ENCODE measurements at regions not wholly inside any gene's neighbourhood (a gene's known extent, or its start where the extent isn't known, plus 50 kb on each side); places are given as distances from the start of the nearest gene placed in this dataset.

DNA sequence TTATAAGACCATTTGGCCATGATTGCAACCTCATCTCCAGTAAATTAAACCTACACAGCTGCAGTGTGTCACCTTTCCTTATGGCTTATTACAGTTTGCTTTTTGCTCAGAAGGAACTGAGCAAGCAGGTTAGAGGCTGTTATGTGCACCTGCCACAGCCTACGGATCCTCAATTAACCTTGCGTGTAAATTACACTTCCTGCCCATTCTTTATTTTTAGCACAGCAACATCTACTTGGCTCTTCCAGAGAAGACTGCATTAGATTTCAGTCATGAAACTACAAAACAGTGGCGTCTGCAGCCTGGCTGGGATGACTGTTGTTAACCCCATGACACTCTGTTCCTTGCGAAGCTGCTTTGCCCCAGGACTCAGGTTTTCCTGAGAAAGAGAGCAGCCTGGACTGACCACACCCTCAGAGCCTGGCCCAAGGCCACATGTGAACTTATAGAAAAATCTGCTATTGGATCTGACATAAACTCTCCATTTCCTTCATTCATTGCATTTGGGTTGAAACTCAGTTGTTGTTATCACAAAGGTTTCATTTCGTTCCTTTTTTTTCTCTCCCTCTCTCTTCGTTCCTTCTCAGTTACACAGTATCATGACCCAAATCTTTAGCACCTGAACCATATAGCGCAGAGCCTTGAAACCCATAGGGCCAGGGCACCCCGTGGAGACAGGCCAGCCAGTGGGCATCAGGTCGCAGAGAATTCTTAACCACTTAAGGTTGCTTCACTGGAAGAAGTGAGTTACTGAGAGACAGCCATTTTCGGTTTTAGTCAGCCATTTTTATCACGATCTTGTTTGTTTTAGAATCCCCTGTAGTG lies 138.6 kb downstream of the PALM2AKAP2 start:
- TF ChIP-seq, protein P1, sequence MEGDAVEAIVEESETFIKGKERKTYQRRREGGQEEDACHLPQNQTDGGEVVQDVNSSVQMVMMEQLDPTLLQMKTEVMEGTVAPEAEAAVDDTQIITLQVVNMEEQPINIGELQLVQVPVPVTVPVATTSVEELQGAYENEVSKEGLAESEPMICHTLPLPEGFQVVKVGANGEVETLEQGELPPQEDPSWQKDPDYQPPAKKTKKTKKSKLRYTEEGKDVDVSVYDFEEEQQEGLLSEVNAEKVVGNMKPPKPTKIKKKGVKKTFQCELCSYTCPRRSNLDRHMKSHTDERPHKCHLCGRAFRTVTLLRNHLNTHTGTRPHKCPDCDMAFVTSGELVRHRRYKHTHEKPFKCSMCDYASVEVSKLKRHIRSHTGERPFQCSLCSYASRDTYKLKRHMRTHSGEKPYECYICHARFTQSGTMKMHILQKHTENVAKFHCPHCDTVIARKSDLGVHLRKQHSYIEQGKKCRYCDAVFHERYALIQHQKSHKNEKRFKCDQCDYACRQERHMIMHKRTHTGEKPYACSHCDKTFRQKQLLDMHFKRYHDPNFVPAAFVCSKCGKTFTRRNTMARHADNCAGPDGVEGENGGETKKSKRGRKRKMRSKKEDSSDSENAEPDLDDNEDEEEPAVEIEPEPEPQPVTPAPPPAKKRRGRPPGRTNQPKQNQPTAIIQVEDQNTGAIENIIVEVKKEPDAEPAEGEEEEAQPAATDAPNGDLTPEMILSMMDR (conservative IDR thresholded peaks at IDR 0.05; ENCODE audit: low read depth, low read length), result no peak
- no peak for DNase-seq (ENCODE audit: low read depth)
- H3K4me3 ChIP-seq (ENCODE audit: low read length), result no peak overlapping the region

DNA sequence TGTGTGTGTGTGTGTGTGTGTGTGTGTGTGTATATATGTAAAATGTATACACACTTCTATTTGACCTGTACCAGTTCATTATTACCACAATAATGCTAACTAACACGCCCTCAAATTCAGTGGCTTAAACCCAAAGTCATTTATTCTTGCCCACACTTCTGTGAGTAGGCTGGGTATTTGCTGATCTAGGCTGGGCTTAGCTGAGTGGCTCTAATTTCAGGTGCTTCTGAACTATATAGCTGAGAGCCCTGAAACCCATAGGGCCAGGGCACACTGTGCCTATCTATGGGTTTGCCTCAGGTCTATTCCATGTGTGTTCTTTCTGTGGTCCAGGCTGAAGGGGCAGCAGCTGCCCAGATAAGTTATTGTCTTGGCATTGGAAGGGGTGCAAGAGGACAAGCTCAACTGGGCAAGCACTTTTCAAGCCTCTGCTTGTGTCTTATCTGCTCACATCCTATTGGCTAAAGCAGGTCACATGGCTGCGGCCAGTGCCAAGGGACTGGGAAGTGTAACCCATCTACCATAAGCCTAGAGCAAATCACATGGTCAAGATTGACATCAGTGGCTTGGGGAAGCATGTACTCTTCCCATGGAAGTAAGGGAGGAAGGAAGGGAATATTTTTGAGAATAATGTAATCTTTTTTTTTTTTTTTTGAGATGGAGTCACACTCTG lies 139.9 kb downstream of the PALM2AKAP2 start:
- DNase-seq (ENCODE audit: low read depth), result no peak
- TF ChIP-seq, protein P1 (conservative IDR thresholded peaks at IDR 0.05; ENCODE audit: low read depth, low read length), result no peak
- H3K4me3 ChIP-seq (ENCODE audit: low read length), result no peak overlapping the region

DNA sequence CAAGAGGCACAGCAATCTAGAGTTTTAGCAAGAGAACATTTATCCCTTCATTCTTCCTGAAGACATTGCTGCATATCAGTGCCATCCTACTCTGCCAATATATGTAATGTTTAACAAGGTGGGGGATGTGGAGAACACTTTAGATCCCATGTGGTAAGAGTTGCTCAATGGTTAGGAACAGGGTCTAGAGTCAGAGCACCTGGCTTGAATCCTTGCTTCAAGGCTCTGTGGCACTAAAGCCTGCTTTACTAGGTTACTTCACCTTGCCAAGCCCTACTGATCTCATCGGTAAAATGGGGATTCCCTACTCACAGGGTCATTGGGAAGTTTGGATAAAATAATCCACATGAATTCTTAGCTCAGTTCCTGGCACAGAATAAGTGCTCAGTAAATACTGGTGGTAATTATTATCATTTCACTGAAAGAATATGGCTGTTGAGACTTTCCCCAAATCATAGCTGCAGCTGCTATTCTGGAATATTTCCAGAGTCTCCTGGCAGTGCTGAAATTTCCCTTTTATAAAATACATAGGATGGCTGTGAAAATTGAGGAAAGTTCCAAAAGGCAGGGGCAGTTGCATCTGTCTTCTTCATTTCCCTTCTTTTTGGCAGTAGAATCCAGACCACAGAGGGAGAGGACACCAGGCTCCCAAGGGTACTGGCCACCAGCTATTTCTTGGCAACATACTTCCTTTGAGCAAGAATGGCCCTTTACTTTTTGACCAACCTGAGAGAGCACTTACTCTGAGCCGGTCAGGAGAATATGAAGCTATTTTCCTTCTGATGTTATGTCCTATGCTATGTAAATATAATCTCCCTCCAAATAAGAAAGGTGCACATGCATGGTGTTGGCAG lies 142.8 kb downstream of the PALM2AKAP2 start:
- TF ChIP-seq, protein P1 (conservative IDR thresholded peaks at IDR 0.05; ENCODE audit: low read depth, low read length), result no peak
- DNase-seq (ENCODE audit: low read depth), result no peak
- H3K4me3 ChIP-seq (ENCODE audit: low read length), result no peak overlapping the region

DNA sequence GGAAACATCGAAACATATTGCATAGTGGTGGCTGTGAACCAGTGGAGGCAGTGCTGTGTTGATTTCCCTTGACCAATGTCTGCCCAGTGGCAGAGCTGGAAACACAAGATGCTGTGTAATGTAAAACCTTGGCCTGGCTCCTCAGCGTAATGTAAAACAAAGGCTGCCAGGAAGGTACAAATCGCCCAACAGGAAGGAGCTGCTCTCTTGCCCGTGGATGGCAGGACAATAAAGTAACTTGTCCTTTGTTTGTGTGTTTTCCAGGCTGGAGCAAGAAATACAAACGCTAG lies 143.4 kb downstream of the PALM2AKAP2 start:
- no peak for DNase-seq (ENCODE audit: low read depth)
- H3K4me3 ChIP-seq (ENCODE audit: low read length), result no peak overlapping the region
- TF ChIP-seq, protein P1 (conservative IDR thresholded peaks at IDR 0.05; ENCODE audit: low read depth, low read length), result no peak

DNA sequence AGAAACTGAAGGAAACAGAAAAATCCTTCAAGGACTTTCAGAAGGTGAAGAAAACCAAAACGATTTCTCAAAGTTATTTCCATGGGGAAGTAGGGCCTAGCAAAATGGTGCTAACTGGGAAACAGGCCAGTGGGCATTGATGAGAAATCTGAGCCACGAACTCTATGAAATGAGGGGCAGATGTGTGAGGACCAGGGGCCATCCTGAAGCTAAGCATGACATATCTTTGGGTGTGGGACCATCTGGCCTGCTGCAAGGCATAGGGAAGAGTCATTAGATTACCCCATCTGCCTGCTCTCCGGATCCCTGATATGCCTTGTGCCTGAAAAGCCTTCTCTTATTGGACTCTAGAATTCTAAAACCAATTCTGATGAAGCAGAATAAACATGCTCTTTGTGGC lies 143.8 kb downstream of the PALM2AKAP2 start:
- no peak overlapping the region for H3K4me3 ChIP-seq (ENCODE audit: low read length)
- no peak for DNase-seq (ENCODE audit: low read depth)
- TF ChIP-seq, protein P1 (conservative IDR thresholded peaks at IDR 0.05; ENCODE audit: low read depth, low read length), result no peak

DNA sequence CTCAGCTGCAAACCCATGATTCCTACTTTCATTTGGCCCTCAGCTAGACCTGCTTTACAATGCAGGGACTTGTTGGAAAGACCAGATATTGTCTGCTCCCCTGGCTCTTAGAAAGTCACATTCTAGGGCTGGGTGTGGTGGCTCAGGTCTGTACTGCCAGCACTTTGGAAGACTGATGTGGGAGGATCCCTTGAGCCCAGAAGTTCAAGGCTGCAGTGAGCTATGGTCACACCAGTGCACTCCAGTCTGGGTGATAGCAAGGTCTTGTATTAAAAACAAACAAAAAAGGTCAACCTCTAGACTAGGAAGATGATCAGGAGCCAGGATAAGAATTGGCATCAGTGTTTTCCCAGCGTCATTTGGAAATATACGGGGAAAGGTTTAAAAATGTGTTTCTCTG lies 145.8 kb downstream of the PALM2AKAP2 start:
- no peak for DNase-seq (ENCODE audit: low read depth)
- TF ChIP-seq, protein P1 (conservative IDR thresholded peaks at IDR 0.05; ENCODE audit: low read depth, low read length), result no peak
- H3K4me3 ChIP-seq (ENCODE audit: low read length), result no peak overlapping the region
